ENCODE measurements at regions not wholly inside any gene's neighbourhood (a gene's known extent, or its start where the extent isn't known, plus 50 kb on each side); places are given as distances from the start of the nearest gene placed in this dataset.

DNA sequence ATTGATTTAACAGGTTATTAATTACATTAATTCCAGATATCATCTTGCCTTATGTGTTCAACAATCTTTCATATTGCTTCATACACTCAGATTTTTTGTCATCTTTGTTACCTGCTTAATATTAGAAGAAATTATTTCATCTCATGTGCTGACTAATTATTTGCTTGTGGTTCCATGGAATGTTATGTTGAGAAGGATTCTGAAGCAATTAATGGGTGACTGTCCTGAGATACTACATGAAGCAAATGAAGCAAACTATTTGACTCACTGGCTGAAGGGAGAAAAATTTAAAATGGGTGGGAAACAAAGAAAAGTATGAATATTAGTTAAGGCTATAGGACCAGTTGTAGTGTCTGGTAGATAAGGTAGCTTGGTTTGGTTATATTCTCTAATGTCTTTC, 443.8 kb upstream of the EPHA6 start:
- TF ChIP-seq, protein P1, sequence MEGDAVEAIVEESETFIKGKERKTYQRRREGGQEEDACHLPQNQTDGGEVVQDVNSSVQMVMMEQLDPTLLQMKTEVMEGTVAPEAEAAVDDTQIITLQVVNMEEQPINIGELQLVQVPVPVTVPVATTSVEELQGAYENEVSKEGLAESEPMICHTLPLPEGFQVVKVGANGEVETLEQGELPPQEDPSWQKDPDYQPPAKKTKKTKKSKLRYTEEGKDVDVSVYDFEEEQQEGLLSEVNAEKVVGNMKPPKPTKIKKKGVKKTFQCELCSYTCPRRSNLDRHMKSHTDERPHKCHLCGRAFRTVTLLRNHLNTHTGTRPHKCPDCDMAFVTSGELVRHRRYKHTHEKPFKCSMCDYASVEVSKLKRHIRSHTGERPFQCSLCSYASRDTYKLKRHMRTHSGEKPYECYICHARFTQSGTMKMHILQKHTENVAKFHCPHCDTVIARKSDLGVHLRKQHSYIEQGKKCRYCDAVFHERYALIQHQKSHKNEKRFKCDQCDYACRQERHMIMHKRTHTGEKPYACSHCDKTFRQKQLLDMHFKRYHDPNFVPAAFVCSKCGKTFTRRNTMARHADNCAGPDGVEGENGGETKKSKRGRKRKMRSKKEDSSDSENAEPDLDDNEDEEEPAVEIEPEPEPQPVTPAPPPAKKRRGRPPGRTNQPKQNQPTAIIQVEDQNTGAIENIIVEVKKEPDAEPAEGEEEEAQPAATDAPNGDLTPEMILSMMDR (IDR thresholded peaks at IDR 0.05): no peak

DNA sequence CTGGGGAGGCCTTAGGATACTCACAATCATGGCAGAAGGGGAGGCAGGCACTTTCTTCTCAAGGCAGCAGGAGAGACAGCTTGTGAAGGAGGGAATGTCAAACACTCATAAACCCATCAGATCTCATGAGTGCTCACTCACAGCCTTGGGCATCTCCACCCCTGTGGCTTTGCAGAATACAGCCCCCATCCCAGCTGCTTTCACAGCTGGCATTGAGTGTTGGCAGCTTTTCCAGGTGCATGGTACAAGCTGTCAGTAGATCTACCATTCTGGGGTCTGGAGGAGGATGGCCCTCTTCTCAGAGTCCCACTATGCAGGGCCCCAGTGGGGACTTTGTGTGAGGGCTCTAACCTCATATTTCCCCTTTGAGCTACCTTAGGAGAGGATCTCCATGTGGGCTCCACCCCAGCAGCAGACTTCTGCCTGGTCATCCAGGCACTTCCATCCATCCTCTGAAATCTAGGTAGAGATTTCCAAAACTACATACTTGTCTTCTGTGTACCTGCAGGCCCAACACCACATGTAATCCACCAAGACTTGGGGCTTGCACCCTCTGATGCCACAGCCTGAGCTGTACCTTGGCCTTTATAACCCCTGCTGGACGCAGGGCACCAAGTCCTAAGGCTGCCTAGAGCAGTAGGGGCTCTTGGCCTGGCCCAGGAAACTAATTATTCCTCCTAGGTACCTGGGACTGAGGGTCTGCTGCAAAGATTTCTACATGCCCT, 404.2 kb upstream of the EPHA6 start:
- TF ChIP-seq, protein P1 (IDR thresholded peaks at IDR 0.05): no peak

DNA sequence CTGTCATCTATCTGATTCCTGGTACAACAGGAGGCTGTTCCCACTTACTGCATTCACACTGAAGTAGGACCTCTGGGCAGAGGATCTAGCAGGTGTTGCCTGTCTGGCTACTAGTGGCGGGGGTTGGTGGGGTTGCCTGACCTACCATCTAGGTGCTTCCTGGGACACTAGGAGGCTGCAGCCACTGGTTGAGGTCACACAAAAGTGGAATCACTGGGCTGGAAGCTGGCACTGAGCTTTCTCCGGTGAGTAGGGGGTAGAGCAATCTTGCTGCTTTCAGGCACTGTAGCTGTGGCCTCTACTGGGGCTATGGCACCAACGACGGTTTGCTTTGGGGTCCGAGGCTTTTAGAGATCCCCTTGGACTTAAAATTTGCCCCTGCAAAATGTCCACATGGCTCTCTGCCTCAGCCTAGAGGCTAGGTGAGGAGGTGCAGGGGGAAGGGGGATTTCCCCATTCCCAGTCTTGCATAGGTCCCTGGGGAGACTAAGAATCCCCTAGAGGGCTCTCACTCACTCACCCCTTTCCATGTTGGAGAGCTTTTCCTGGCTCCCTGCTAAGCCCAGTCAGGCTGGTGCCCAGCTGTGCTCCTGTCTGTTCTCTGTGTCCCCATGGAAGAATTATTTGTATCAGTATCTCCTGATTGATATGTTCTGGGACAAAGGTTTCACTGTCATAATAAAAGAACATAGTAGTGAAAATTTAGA, 397.7 kb upstream of the EPHA6 start:
- TF ChIP-seq, protein P1 (IDR thresholded peaks at IDR 0.05): no peak

DNA sequence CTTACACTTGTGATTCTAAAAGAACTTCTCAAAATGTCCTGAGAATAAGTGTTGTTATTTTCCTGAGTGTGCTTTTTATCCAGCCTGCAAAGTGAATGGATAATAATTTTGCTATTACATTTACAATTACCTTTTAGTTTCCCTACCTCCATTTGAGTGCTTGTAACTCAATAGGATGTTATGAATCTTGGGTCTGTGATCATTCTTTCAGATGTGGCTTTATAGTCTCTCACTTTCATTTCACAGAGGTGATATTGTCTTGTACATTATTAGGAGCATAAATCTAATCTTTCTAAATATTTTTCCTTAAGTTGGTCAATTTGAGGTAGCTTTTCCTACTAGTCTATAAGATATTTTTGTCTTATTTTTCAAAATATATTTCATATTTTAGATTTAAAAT, 386.3 kb upstream of the EPHA6 start:
- TF ChIP-seq, protein P1 (IDR thresholded peaks at IDR 0.05): no peak

DNA sequence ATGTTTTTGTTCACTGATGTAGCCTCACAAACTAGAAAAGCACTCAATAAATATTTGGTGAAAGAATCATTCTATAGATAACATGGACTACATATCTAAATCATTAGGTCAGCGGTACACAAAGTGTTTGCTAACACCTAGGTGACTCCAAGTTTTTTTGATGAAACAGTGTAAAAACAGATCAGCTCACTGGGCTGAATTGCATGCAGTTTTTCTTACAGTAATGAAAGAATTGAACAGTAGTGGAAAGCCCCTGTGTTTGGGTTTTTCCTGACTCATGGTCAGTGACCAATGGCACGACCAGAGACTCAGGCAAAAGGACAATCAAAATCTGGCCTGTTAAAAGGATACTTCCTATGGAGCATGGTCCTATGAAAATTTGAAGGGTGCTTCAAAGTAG, 384.3 kb upstream of the EPHA6 start:
- TF ChIP-seq, protein P1 (IDR thresholded peaks at IDR 0.05): no peak

DNA sequence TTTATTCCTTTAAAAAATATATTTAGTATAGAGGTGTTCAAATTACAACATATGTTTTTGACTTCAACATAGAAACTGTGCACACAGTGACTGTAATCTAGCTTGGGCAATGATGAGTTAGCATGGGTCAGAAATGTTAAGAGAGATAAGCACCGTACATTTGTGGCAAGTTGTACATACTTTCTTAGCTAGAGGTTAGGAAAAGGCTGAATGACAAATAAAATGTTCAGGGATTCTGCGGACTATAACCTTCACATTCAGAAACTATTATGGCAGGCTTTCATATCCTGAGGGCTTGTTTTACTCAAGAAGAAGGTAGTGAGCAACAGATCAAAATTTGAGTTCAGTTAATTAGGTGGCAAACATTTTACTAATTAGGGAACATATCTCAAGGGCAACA, 379.7 kb upstream of the EPHA6 start:
- TF ChIP-seq, protein P1 (IDR thresholded peaks at IDR 0.05): no peak

DNA sequence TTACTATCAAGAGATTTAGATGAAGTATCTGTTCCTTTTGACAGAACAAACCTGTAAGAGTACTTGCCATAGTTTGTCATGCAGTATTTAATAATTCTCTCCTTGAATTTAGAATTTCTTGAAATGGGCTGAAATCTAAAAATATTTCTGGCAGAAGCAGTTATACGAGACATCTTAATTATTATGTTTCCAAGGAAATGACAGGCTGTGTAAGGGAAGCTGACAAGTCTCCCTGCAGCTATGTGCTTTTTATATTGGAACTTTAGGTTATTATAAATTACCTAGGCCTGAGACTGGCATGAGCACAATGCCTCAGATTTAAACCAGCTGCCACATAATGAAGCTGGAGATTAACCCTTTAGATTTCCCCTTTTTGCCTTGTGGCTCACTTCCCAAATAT, 365.0 kb upstream of the EPHA6 start:
- TF ChIP-seq, protein P1 (IDR thresholded peaks at IDR 0.05): no peak

Data from LNCAP (cell line).